ENCODE measurements at regions not wholly inside any gene's neighbourhood (a gene's known extent, or its start where the extent isn't known, plus 50 kb on each side); places are given as distances from the start of the nearest gene placed in this dataset.

DNA sequence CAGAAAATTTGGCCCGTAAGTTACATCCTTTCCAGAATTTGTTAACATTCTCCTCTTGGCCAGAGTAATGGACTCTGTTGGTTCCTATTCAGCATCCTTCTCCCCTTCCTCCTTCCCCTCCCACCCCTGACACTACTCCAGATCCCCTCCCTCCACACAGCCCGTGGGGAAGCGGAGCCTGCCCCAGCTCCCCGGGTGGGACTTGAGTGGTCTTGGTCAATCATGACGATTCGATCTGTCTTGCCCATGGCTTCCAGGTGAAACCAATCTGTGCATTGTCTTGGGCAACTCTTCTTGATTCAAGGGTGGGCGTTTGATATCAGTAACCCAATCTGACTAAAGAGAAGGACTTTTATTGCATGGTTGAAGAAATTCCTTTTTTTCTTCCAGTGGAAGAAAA, 143.9 kb downstream of the ANKRD60 start:
- Histone ChIP-seq H3K27me3 (ENCODE audit: low read depth) (no peaks in the 10 kb centered on the region), H3K36me3 (no peaks in the 10 kb centered on the region), H3K4me3 (no peak overlapping the region), H3K9me3 (no peaks in the 10 kb centered on the region), H3K4me1 (no peaks in the 10 kb centered on the region), H3K27ac (no peak overlapping the region)
- DNase-seq, result no peak
- no peak for ATAC-seq
- TF ChIP-seq CTCF (IDR thresholded peaks at IDR 0.05), result no peak
- intact Hi-C loops (cut with DNase I), result no loop called here

GRCh38 chr20:58081846-58082245, 146.6 kb downstream of the ANKRD60 start:
- DNase-seq (no peak), ATAC-seq (no peak)
- Histone ChIP-seq H3K36me3 (no peaks in the 10 kb centered on the region), H3K9me3 (no peaks in the 10 kb centered on the region), H3K4me1 (no peaks in the 10 kb centered on the region), H3K27me3 (ENCODE audit: low read depth) (no peaks in the 10 kb centered on the region), H3K27ac (no peak overlapping the region), H3K4me3 (no peak overlapping the region)
- TF ChIP-seq CTCF (IDR thresholded peaks at IDR 0.05), result no peak
- intact Hi-C loops (cut with DNase I), result no loop called here

GRCh38 chr20:58078741-58079522, 149.5 kb downstream of the ANKRD60 start:
- Histone ChIP-seq H3K4me1 (peaks cover 12% of the 10 kb centered on the region), H3K27ac (no peak overlapping the region), H3K4me3 (no peak overlapping the region), H3K36me3 (no peaks in the 10 kb centered on the region), H3K9me3 (no peaks in the 10 kb centered on the region), H3K27me3 (ENCODE audit: low read depth) (no peaks in the 10 kb centered on the region)
- DNase-seq, result no peak
- no peak for ATAC-seq
- no peak for TF ChIP-seq CTCF (IDR thresholded peaks at IDR 0.05)
- intact Hi-C loops (cut with DNase I), result no loop called here

GRCh38 chr20:58077282-58077681, 151.2 kb downstream of the ANKRD60 start:
- Histone ChIP-seq H3K4me3 (no peak overlapping the region), H3K4me1 (peaks cover 13% of the 10 kb centered on the region), H3K9me3 (no peaks in the 10 kb centered on the region), H3K27me3 (ENCODE audit: low read depth) (peaks cover 6% of the 10 kb centered on the region), H3K27ac (no peak overlapping the region), H3K36me3 (no peaks in the 10 kb centered on the region)
- DNase-seq (no peak), ATAC-seq (no peak)
- no peak for TF ChIP-seq CTCF (IDR thresholded peaks at IDR 0.05)
- intact Hi-C loops (cut with DNase I), result no loop called here

GRCh38 chr20:58076405-58076804, 152.0 kb downstream of the ANKRD60 start:
- Histone ChIP-seq H3K27ac (no peak overlapping the region), H3K9me3 (no peaks in the 10 kb centered on the region), H3K4me3 (no peak overlapping the region), H3K27me3 (ENCODE audit: low read depth) (peaks cover 6% of the 10 kb centered on the region), H3K36me3 (no peaks in the 10 kb centered on the region), H3K4me1 (peaks cover 13% of the 10 kb centered on the region)
- no peak for DNase-seq
- TF ChIP-seq CTCF (IDR thresholded peaks at IDR 0.05), result no peak
- intact Hi-C loops (cut with DNase I), result no loop called here
- ATAC-seq, result no peak
